Thyroid gland (tissue), 4 donors: ENCODE measurements at regions not wholly inside any gene's neighbourhood (a gene's known extent, or its start where the extent isn't known, plus 50 kb on each side); places are given as distances from the start of the nearest gene placed in this dataset.

ENCODE experiments used
- DNase-seq, 2 donors: peaks; one replicate each; pipeline ENCODE4 v3.0.0-alpha.2; 2019
- H3K27ac ChIP-seq, 3 donors: fragments of 200-600 bp; sonication (generic); 1 replicate in 2 of 3; 2 replicates in 1 of 3; pipeline ENCODE4 v1.5.1; 2016 to 2019; ENCODE audit warnings: mild to moderate bottlenecking in 1 of 3, moderate library complexity in 1 of 3
- H3K27me3 ChIP-seq: fragments of 200-600 bp; sonication (generic); one replicate; pipeline ENCODE4 v1.5.1; 2019
- H3K36me3 ChIP-seq, 2 donors: fragments of 200-600 bp; sonication (generic); one replicate each; pipeline ENCODE4 v1.5.1; 2016 to 2019
- H3K4me1 ChIP-seq, 2 donors: fragments of 200-600 bp; sonication (generic); one replicate each; pipeline ENCODE4 v1.5.1; 2017 to 2019
- H3K4me3 ChIP-seq, 3 donors: fragments of 200-600 bp; sonication (generic); replicated peaks in 1 of 3; 1 replicate in 2 of 3; 2 replicates in 1 of 3; pipeline ENCODE4 v1.5.1; 2016; ENCODE audit warnings: mild to moderate bottlenecking in 1 of 3
- H3K9me3 ChIP-seq: fragments of 200-600 bp; sonication (generic); one replicate; pipeline ENCODE4 v1.5.1; 2017
- POLR2A ChIP-seq, 2 donors: fragments of 450-650 bp; IDR thresholded peaks; one replicate each; pipeline ENCODE4 v1.6.1; 2017; ENCODE audit warnings: antibody characterized with exemption in 2 of 2, mild to moderate bottlenecking in 2 of 2, moderate library complexity in 1 of 2
- WGBS, 2 donors: methylation state at CpG; one replicate each; pipeline ENCODE4 v1.1.5; 2017; 5-methylcytosine and 5-hydroxymethylcytosine counted together
- intact Hi-C: fragments of 100-400 bp; cut with DNase I; formaldehyde crosslinking; loops from one replicate; pipeline ENCODE4 v1.15.1; 2023
- TF ChIP-seq, protein P1 (sequence below), 6 experiments: fragments of 200-600 bp in 3 of 6; fragments of 450-650 bp in 3 of 6; sonication (generic) in 3 of 6; IDR thresholded peaks; one replicate each; pipeline ENCODE4 v1.5.1; 2016 to 2019; ENCODE audit warnings: antibody characterized with exemption in 6 of 6, mild to moderate bottlenecking in 2 of 6, inconsistent platforms in 1 of 6, moderate library complexity in 1 of 6

DNA sequence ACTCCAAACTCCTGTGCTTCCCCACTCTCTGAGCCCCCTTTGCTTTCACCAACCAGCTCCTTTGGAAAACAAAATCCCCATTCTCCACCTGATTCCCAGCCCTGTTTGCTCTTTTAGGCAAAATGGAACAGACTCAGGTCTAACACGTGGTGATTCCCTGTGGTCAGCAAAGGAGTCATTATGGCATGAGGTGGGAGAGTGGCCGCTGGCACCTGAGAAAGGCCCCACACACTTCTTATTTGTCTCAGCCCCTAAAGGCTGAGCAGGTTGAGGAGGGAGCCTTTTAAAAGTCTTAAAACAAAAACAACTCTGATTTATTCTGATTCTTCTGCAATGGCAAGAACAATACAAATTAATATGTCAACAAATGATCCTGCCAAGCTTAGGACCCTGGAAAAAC lies 401.2 kb downstream of the TNS1 start:
- H3K27me3 ChIP-seq = no peaks in the 10 kb centered on the region
- 82 to 85% methylated on average over 2 of the region's 2 CpGs for WGBS, 2 donors
- H3K4me3 ChIP-seq = no peak overlapping the region
- no peaks in the 10 kb centered on the region for H3K36me3 ChIP-seq
- no peak for DNase-seq
- no peaks in the 10 kb centered on the region for H3K9me3 ChIP-seq
- H3K27ac ChIP-seq = no peak overlapping the region
- intact Hi-C loops = no loop called here
- TF ChIP-seq POLR2A (IDR thresholded peaks at IDR 0.05) = no peak
- TF ChIP-seq, protein P1, sequence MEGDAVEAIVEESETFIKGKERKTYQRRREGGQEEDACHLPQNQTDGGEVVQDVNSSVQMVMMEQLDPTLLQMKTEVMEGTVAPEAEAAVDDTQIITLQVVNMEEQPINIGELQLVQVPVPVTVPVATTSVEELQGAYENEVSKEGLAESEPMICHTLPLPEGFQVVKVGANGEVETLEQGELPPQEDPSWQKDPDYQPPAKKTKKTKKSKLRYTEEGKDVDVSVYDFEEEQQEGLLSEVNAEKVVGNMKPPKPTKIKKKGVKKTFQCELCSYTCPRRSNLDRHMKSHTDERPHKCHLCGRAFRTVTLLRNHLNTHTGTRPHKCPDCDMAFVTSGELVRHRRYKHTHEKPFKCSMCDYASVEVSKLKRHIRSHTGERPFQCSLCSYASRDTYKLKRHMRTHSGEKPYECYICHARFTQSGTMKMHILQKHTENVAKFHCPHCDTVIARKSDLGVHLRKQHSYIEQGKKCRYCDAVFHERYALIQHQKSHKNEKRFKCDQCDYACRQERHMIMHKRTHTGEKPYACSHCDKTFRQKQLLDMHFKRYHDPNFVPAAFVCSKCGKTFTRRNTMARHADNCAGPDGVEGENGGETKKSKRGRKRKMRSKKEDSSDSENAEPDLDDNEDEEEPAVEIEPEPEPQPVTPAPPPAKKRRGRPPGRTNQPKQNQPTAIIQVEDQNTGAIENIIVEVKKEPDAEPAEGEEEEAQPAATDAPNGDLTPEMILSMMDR (IDR thresholded peaks at IDR 0.05) = no peak
- no peaks in the 10 kb centered on the region for H3K4me1 ChIP-seq

DNA sequence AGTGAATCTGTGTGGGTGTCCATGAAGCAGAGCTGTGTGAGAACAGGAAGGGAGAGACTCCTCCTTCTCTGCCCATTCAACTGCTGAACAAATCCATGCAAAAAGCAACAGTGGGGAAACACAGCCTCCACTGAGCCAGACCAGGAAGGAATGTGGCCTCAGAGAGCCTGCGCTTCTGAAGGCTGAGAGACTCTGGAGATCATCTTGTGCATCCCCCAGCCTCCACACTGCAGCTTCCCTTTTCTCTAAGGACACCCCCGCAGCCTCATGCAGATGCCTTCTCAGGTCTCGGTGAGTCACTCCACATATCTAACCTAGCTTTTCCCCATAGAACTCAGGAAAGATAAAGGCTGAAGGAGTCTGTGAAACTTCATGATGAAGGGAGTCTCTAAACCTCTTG lies 402.9 kb downstream of the TNS1 start:
- intact Hi-C loops = no loop called here
- TF ChIP-seq POLR2A (IDR thresholded peaks at IDR 0.05) = no peak
- TF ChIP-seq, protein P1 (IDR thresholded peaks at IDR 0.05) = no peak
- WGBS, 2 donors = 100% methylated on average over 3 of the region's 3 CpGs
- Histone ChIP-seq H3K4me3 (no peak overlapping the region), H3K4me1 (no peaks in the 10 kb centered on the region), H3K27ac (no peak overlapping the region), H3K36me3 (no peaks in the 10 kb centered on the region), H3K9me3 (no peaks in the 10 kb centered on the region), H3K27me3 (no peaks in the 10 kb centered on the region)
- no peak for DNase-seq

DNA sequence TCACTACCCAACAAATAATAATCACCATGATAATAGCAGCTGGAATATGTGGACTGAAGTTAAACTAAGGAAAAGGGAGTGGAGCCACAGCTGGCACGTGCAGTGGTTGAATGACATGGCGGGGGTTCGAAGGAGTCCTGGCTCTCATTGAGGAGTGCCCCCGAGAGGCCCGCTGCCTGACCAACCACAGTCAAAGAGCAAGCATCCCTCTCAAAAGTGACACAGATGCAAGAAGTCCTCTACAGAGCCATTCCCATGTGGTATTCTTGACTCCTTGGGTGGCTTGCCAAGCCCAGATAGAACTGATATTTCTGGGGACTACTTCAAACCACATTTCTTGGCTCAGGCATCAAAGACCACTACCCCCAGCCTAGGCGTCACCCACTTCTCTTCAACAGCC lies 405.1 kb downstream of the TNS1 start:
- DNase-seq = no peak
- H3K36me3 ChIP-seq = no peaks in the 10 kb centered on the region
- WGBS, 2 donors = 77 to 85% methylated on average over 6 of the region's 6 CpGs
- no peaks in the 10 kb centered on the region for H3K4me1 ChIP-seq
- intact Hi-C loops = no loop called here
- H3K4me3 ChIP-seq = no peak overlapping the region
- no peaks in the 10 kb centered on the region for H3K9me3 ChIP-seq
- no peak overlapping the region for H3K27ac ChIP-seq
- no peak for TF ChIP-seq POLR2A (IDR thresholded peaks at IDR 0.05)
- TF ChIP-seq, protein P1 (IDR thresholded peaks at IDR 0.05) = no peak
- no peaks in the 10 kb centered on the region for H3K27me3 ChIP-seq

DNA sequence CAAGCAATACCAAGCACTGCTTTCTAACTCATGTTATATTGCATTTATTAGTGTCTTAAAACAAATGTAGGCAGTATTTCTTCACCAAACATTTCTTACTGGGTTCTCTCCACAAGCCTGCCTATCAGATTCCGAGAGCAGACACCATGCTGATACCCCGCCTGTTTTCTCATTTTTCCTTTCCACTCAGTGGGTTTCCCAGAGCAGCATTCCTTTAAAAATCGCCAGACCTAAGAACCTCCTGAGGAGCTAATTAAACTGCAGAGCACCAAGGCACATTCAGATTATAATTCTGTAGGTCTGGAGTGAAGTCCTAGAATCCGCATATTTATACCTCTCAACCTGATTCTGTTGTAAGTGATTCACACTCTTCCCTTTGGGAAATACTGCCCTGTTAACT lies 405.6 kb downstream of the TNS1 start:
- intact Hi-C loops = no loop called here
- H3K4me3 ChIP-seq = no peak overlapping the region
- no peaks in the 10 kb centered on the region for H3K27me3 ChIP-seq
- no peaks in the 10 kb centered on the region for H3K36me3 ChIP-seq
- no peak overlapping the region for H3K27ac ChIP-seq
- H3K4me1 ChIP-seq = no peaks in the 10 kb centered on the region
- no peaks in the 10 kb centered on the region for H3K9me3 ChIP-seq
- WGBS, 2 donors = 88 to 90% methylated on average over 4 of the region's 4 CpGs
- TF ChIP-seq POLR2A (IDR thresholded peaks at IDR 0.05) = no peak
- no peak for DNase-seq

DNA sequence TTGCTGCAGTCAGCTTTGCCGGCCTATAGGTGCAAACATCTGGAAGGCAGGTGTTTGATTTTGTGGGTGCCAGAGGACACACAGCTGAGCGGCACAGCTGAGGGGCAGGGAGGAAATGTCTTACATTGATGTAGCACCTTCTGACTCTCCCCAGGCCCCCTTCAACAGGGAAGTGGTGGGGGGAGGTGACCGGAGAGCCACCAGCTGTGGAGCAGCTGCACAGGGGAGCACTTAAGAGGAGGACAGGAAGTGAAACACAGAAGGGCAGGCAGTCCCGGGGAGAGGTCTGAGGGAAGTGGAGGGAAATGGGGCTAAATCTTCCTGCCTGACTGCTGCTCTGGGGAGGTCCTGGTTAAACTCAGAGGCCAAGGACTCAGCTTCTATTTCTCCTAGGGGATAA lies 409.1 kb downstream of the TNS1 start:
- 51 to 52% methylated on average over 4 of the region's 4 CpGs for WGBS, 2 donors
- no peak for DNase-seq
- TF ChIP-seq POLR2A (IDR thresholded peaks at IDR 0.05) = no peak
- TF ChIP-seq, protein P1 (IDR thresholded peaks at IDR 0.05) = no peak
- Histone ChIP-seq H3K27me3 (no peaks in the 10 kb centered on the region), H3K27ac (no peak overlapping the region), H3K4me1 (no peaks in the 10 kb centered on the region), H3K4me3 (no peak overlapping the region), H3K9me3 (no peaks in the 10 kb centered on the region), H3K36me3 (no peaks in the 10 kb centered on the region)
- intact Hi-C loops = no loop called here

DNA sequence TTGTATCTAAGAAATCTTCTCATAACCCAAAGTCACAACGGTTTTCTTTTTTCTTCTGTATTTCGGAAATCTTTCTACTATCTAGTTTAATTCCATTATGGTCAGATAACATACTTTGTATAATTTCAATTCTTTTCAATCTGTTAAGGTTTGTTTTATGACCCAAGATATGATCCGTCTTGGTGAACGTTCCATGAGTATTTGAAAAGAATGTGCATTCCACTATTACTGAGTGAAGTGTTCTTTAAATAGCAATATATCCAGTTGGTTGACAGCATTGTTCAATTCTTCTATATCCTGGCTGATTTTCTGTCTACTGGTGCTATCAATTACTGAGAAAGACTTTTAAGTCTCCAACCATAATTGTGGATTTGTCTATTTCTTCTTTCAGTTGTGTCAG lies 414.5 kb downstream of the TNS1 start:
- DNase-seq = no peak
- Histone ChIP-seq H3K4me1 (no peaks in the 10 kb centered on the region), H3K36me3 (no peaks in the 10 kb centered on the region), H3K27ac (no peak overlapping the region), H3K27me3 (no peaks in the 10 kb centered on the region), H3K9me3 (no peaks in the 10 kb centered on the region), H3K4me3 (no peak overlapping the region)
- no peak for TF ChIP-seq POLR2A (IDR thresholded peaks at IDR 0.05)
- TF ChIP-seq, protein P1 (IDR thresholded peaks at IDR 0.05) = no peak
- intact Hi-C loops = no loop called here
- 85 to 87% methylated on average over 4 of the region's 4 CpGs for WGBS, 2 donors
